GM19324 (cell line): ENCODE measurements at regions not wholly inside any gene's neighbourhood (a gene's known extent, or its start where the extent isn't known, plus 50 kb on each side); places are given as distances from the start of the nearest gene placed in this dataset.

Source experiments
- ATAC-seq: cut with Tn5 transposase; IDR thresholded peaks from one replicate; pipeline ENCODE4 v1.9.1; 2021; ENCODE audit warnings: mild to moderate bottlenecking, moderate library complexity; ENCODE audit not compliant: unreplicated experiment, low FRiP score

DNA sequence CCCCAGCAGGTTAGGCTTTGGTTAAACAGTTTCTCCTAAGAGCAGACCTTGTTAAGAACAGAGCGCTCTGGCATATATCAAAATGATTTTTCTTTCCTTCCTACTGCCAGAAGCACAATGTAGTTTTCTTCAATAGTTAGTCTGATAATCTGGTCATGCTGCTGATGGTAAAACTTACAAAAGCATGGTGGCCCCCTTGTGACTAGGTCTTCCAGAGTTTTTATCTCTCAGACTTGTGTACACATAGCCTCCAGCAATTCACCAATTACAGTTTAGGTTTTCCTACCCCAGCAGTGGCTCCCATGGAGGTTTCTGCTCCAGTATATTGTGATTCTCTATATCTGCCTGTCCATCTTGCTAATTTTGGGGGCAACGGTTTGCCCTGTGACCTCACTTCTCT is 73.3 kb upstream of the DPH5 start:
- ATAC-seq: no peak

DNA sequence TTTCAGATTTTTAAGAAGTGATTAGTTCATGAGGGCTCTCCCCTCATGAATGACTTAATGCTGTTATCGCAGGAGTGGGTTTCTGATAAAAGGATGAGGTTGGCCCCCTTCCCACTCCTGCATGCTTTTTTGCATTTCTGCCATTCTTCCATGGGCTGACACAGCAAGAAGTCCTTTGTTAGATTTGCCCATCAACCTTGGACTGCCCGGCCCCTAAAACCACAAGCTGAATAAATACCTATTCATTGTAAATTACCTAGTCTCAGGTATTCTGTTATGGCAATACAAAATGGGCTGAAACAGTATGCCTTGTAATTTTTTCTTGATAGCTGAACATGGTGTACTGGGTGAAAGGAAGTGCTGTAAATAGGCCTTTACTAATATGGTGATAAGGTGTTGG is 72.7 kb upstream of the DPH5 start:
- ATAC-seq: no peak

DNA sequence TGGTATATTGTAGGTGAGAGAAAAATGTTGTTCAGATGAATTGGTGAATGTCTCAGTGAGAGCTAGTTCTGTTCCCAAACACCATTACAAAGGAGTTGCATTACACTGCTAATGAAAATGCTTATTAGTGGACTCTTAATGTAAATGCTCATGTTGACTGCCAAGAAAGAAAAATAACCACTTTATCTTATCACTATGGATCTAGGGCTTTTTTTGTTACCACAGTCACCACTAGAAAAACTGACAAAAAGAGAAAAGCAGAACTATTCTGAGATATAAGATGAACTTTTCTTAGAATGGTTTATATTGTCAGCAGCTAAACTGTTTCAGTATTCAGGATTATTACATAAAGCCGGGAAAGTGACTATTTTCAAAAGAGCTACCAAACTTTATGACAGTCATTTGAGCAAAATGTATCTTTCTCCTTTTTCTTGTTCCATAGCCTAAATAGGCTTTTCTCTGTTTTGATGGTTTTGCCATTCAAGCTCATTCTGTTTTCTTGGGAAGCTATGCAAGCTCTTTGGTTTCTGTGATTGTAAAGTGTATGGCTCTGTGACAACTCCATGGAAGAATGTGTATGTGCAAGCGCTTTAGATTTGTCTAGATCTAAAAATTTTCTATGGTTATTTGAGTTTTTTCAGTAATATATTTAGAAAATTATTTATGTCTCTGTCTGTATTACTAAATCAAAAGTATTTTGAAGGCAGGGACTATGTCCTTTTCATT is 64.2 kb upstream of the DPH5 start:
- ATAC-seq: no peak

DNA sequence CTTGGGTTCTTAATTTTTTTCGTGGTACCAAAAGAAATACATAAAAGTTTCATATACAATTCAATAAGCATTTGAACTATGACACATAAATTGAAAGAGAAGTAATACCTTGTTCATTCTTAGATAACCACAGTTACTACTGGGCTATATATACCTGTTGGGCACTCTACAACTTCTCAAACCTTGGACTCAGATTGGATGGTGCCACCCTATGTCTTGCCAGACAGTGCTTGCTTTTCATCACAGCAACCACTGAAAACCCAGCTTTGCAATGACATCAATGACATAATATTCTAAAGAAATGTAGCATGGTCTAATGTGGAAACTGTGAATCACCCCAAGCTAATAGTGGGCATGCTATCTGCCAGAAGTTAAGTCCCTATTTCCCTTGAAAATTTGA is 62.8 kb upstream of the DPH5 start:
- no peak for ATAC-seq

DNA sequence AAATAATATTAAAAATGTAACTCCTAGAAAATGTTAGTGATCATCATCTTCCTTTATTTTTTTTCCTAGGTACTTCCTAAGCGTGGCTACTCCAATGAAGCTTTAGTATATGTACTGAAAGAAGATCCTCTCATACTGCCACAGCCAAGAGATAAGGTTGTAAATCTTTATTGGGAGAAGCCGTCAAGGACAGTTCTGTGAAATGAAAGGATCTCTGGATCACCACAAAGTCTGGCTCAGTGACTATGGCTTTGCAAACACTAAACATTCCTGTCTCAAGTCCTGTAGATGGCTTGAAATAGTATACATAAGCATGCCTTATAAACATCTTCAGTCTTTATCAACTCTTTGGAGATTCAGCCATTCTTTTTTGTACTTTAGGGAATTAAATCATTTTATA is 61.2 kb upstream of the DPH5 start:
- no peak for ATAC-seq

GRCh38 chr1:101081496-101082488 is 56.2 kb upstream of the DPH5 start:
- ATAC-seq: no peak

DNA sequence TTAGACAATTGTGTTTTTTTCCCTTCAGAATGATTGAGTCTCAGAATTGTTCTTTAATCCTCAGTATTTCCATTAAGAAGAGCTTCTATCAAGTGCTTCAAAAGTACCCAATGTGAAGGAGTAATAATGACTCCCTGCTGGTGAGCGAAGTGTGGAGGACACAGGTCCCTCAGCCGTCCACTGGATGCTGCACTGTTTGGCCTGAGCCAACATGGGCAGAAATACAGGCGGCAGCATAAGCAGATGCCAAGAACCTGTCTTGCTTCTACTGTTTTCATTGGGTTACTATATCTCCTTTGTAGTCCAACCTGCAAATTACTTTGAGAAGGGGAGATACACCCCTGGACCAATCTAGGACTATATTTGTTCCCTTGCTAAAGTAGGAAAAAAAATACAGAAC is 55.3 kb upstream of the DPH5 start:
- no peak for ATAC-seq

GRCh38 chr1:101079341-101079740 is 53.8 kb upstream of the DPH5 start:
- ATAC-seq: no peak

- ATAC-seq: no peak
Observed at GRCh38 chr1:101077849-101078248, 52.3 kb upstream of the DPH5 start.

DNA sequence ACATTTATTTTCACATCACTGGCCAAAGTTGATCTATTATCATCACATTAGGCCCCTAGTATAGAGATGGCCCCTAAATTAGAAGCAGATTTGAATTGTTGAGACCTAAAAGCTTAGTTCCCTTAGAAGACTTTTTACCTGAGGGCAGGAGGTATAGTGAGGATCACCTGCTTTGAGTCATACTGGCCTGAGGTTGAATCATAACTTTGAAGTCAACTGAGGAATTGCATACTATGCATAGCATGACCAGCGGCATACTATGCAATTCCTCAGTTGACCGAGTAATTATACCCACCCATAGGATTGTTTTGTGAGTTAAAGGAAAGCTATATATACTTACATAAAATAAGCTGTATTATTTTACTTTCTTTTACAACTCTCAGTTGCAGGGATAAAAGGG is 50.3 kb upstream of the DPH5 start:
- ATAC-seq: no peak
